ENCODE measurements at regions not wholly inside any gene's neighbourhood (a gene's known extent, or its start where the extent isn't known, plus 50 kb on each side); places are given as distances from the start of the nearest gene placed in this dataset.

- in situ Hi-C loops (cut with HindIII; ENCODE audit: low pct_ligation_motif_present, low pct_unique_long_range_greater_than_20kb, low sequenced_read_pairs) = no loop called here
- no peak for DNase-seq
These were observed 76.4 kb upstream of the ACVR1 start for GRCh38 chr2:157952558-157952957.

- in situ Hi-C loops (cut with HindIII; ENCODE audit: low pct_ligation_motif_present, low pct_unique_long_range_greater_than_20kb, low sequenced_read_pairs) = no loop called here
- DNase-seq = no peak
These were observed 72.7 kb upstream of the ACVR1 start for GRCh38 chr2:157948856-157949255.

- no peak for DNase-seq
- in situ Hi-C loops (cut with HindIII; ENCODE audit: low pct_ligation_motif_present, low pct_unique_long_range_greater_than_20kb, low sequenced_read_pairs) = no loop called here
These were observed 70.9 kb upstream of the ACVR1 start for GRCh38 chr2:157946919-157947557.

- DNase-seq = no peak
- in situ Hi-C loops (cut with HindIII; ENCODE audit: low pct_ligation_motif_present, low pct_unique_long_range_greater_than_20kb, low sequenced_read_pairs) = no loop called here
These were observed 63.9 kb upstream of the ACVR1 start for GRCh38 chr2:157940024-157940423.

GRCh38 chr2:157938556-157938955, 62.4 kb upstream of the ACVR1 start:
- DNase-seq = no peak
- in situ Hi-C loops (cut with HindIII; ENCODE audit: low pct_ligation_motif_present, low pct_unique_long_range_greater_than_20kb, low sequenced_read_pairs) = no loop called here

- in situ Hi-C loops (cut with HindIII; ENCODE audit: low pct_ligation_motif_present, low pct_unique_long_range_greater_than_20kb, low sequenced_read_pairs) = no loop called here
These were observed 60.3 kb upstream of the ACVR1 start for GRCh38 chr2:157936406-157936805.

GRCh38 chr2:157935378-157935906, 59.3 kb upstream of the ACVR1 start:
- DNase-seq = no peak
- in situ Hi-C loops (cut with HindIII; ENCODE audit: low pct_ligation_motif_present, low pct_unique_long_range_greater_than_20kb, low sequenced_read_pairs) = no loop called here

More at GRCh38 chr2:157936406-157936805, 60.3 kb upstream of the ACVR1 start:
- no peak for DNase-seq

- no peak for DNase-seq
- in situ Hi-C loops (cut with HindIII; ENCODE audit: low pct_ligation_motif_present, low pct_unique_long_range_greater_than_20kb, low sequenced_read_pairs) = no loop called here
These were observed 58.7 kb upstream of the ACVR1 start for GRCh38 chr2:157934684-157935377.

- in situ Hi-C loops (cut with HindIII; ENCODE audit: low pct_ligation_motif_present, low pct_unique_long_range_greater_than_20kb, low sequenced_read_pairs) = no loop called here
- no peak for DNase-seq
These were observed 57.2 kb upstream of the ACVR1 start for GRCh38 chr2:157933160-157933920.

- in situ Hi-C loops (cut with HindIII; ENCODE audit: low pct_ligation_motif_present, low pct_unique_long_range_greater_than_20kb, low sequenced_read_pairs) = no loop called here
- DNase-seq = no peak
These were observed 56.5 kb upstream of the ACVR1 start for GRCh38 chr2:157932480-157933159.

- in situ Hi-C loops (cut with HindIII; ENCODE audit: low pct_ligation_motif_present, low pct_unique_long_range_greater_than_20kb, low sequenced_read_pairs) = no loop called here
These were observed 55.4 kb upstream of the ACVR1 start for GRCh38 chr2:157931542-157931941.

GRCh38 chr2:157930728-157931127, 54.6 kb upstream of the ACVR1 start:
- in situ Hi-C loops (cut with HindIII; ENCODE audit: low pct_ligation_motif_present, low pct_unique_long_range_greater_than_20kb, low sequenced_read_pairs) = no loop called here
- DNase-seq = no peak

More at GRCh38 chr2:157931542-157931941, 55.4 kb upstream of the ACVR1 start:
- DNase-seq = no peak

GRCh38 chr2:157929871-157930667, 53.9 kb upstream of the ACVR1 start:
- in situ Hi-C loops (cut with HindIII; ENCODE audit: low pct_ligation_motif_present, low pct_unique_long_range_greater_than_20kb, low sequenced_read_pairs) = no loop called here
- DNase-seq = no peak

- in situ Hi-C loops (cut with HindIII; ENCODE audit: low pct_ligation_motif_present, low pct_unique_long_range_greater_than_20kb, low sequenced_read_pairs) = no loop called here
- no peak for DNase-seq
These were observed 52.2 kb upstream of the ACVR1 start for GRCh38 chr2:157928372-157928771.

- in situ Hi-C loops (cut with HindIII; ENCODE audit: low pct_ligation_motif_present, low pct_unique_long_range_greater_than_20kb, low sequenced_read_pairs) = no loop called here
- no peak for DNase-seq
These were observed 51.0 kb upstream of the ACVR1 start for GRCh38 chr2:157927155-157927554.

All from ACHN (cell line).